ENCODE measurements at regions not wholly inside any gene's neighbourhood (a gene's known extent, or its start where the extent isn't known, plus 50 kb on each side); places are given as distances from the start of the nearest gene placed in this dataset.

GRCh38 chrX:17206584-17206983 is 168.4 kb upstream of the NHS start:
- no peak for TF ChIP-seq CTCF (conservative IDR thresholded peaks at IDR 0.05; ENCODE audit: low read depth, low read length)
- no peak overlapping the region for H3K27ac ChIP-seq
- no peak overlapping the region for H3K9ac ChIP-seq
- no peaks in the 10 kb centered on the region for H3K36me3 ChIP-seq (ENCODE audit: insufficient read depth)
- no peaks in the 10 kb centered on the region for H3K27me3 ChIP-seq (ENCODE audit: insufficient read depth, low read depth)
- H3K4me3 ChIP-seq (IDR thresholded peaks at IDR 0.05; ENCODE audit: insufficient read depth, low read depth, low read length) = no peak overlapping the region
- H3K4me1 ChIP-seq (ENCODE audit: low read depth, poor library complexity, severe bottlenecking) = no peaks in the 10 kb centered on the region
- no peak overlapping the region for H2AFZ ChIP-seq (ENCODE audit: low read depth)
- H4K20me1 ChIP-seq (ENCODE audit: insufficient read depth) = no peaks in the 10 kb centered on the region
- H3K4me2 ChIP-seq = no peak overlapping the region
- no peaks in the 10 kb centered on the region for H3K79me2 ChIP-seq (ENCODE audit: insufficient read depth, low read depth)

- H3K36me3 ChIP-seq (ENCODE audit: insufficient read depth) = no peaks in the 10 kb centered on the region
- no peak overlapping the region for H2AFZ ChIP-seq (ENCODE audit: low read depth)
- no peak overlapping the region for H3K4me2 ChIP-seq
- H3K79me2 ChIP-seq (ENCODE audit: insufficient read depth, low read depth) = no peaks in the 10 kb centered on the region
- H3K4me3 ChIP-seq (IDR thresholded peaks at IDR 0.05; ENCODE audit: insufficient read depth, low read depth, low read length) = no peak overlapping the region
- H3K27me3 ChIP-seq (ENCODE audit: insufficient read depth, low read depth) = no peaks in the 10 kb centered on the region
- H3K9ac ChIP-seq = no peak overlapping the region
- H3K27ac ChIP-seq = no peak overlapping the region
- H4K20me1 ChIP-seq (ENCODE audit: insufficient read depth) = no peaks in the 10 kb centered on the region
- TF ChIP-seq CTCF (conservative IDR thresholded peaks at IDR 0.05; ENCODE audit: low read depth, low read length) = no peak
- H3K4me1 ChIP-seq (ENCODE audit: low read depth, poor library complexity, severe bottlenecking) = no peaks in the 10 kb centered on the region
These were observed 160.0 kb upstream of the NHS start for GRCh38 chrX:17214962-17215361.

GRCh38 chrX:17226736-17227135 is 148.3 kb upstream of the NHS start:
- no peaks in the 10 kb centered on the region for H3K79me2 ChIP-seq (ENCODE audit: insufficient read depth, low read depth)
- no peak overlapping the region for H3K27ac ChIP-seq
- no peak overlapping the region for H3K9ac ChIP-seq

GRCh38 chrX:17237146-17237545 is 137.9 kb upstream of the NHS start:
- no peak overlapping the region for H2AFZ ChIP-seq (ENCODE audit: low read depth)
- no peak overlapping the region for H3K9ac ChIP-seq
- H3K4me2 ChIP-seq = no peak overlapping the region
- H4K20me1 ChIP-seq (ENCODE audit: insufficient read depth) = no peaks in the 10 kb centered on the region
- no peak overlapping the region for H3K27ac ChIP-seq
- H3K36me3 ChIP-seq (ENCODE audit: insufficient read depth) = no peaks in the 10 kb centered on the region
- H3K4me1 ChIP-seq (ENCODE audit: low read depth, poor library complexity, severe bottlenecking) = no peaks in the 10 kb centered on the region
- H3K79me2 ChIP-seq (ENCODE audit: insufficient read depth, low read depth) = no peaks in the 10 kb centered on the region
- no peak for TF ChIP-seq CTCF (conservative IDR thresholded peaks at IDR 0.05; ENCODE audit: low read depth, low read length)
- no peaks in the 10 kb centered on the region for H3K27me3 ChIP-seq (ENCODE audit: insufficient read depth, low read depth)
- H3K4me3 ChIP-seq (IDR thresholded peaks at IDR 0.05; ENCODE audit: insufficient read depth, low read depth, low read length) = no peak overlapping the region

More at GRCh38 chrX:17226736-17227135, 148.3 kb upstream of the NHS start:
- TF ChIP-seq CTCF (conservative IDR thresholded peaks at IDR 0.05; ENCODE audit: low read depth, low read length) = no peak
- H3K4me2 ChIP-seq = no peak overlapping the region
- H2AFZ ChIP-seq (ENCODE audit: low read depth) = no peak overlapping the region
- H3K4me3 ChIP-seq (IDR thresholded peaks at IDR 0.05; ENCODE audit: insufficient read depth, low read depth, low read length) = no peak overlapping the region
- no peaks in the 10 kb centered on the region for H3K27me3 ChIP-seq (ENCODE audit: insufficient read depth, low read depth)
- H3K36me3 ChIP-seq (ENCODE audit: insufficient read depth) = no peaks in the 10 kb centered on the region
- no peaks in the 10 kb centered on the region for H3K4me1 ChIP-seq (ENCODE audit: low read depth, poor library complexity, severe bottlenecking)
- H4K20me1 ChIP-seq (ENCODE audit: insufficient read depth) = no peaks in the 10 kb centered on the region

Measured in KMS-11 (cell line).